ENCODE measurements at regions not wholly inside any gene's neighbourhood (a gene's known extent, or its start where the extent isn't known, plus 50 kb on each side); places are given as distances from the start of the nearest gene placed in this dataset.

DNA sequence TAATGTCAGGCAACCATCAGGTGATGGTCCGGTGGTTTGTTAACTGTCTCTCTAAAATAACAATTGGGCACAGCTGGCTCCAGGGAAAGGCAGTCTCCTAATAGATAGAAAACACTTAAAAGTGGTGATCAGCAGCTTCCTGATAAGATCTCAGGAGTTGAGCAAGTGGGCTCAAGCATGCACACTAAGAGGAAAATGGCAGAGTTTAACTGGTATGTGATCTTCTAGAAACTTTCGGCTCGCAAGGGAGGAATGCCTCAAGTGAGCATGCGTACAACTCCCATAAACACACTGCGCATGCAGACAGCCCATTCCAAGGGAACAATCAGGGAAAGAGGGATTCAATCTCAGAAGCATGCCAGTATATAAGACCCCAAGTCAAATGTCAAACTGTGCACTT lies 52.2 kb upstream of the VTCN1 start:
- DNase-seq (ENCODE audit: extremely low spot score): peak; percentile 77
- Histone ChIP-seq H3K9me3 (peaks cover 0 to 7% (median 0%) of the 10 kb centered on the region in 4 donors), H3K27me3 (no peaks in the 10 kb centered on the region), H3K4me1 (peaks cover 4 to 13% (median 9%) of the 10 kb centered on the region in 4 donors), H3K27ac (replicated peaks in 1 of 4) (no peak overlapping the region), H3K36me3 (no peaks in the 10 kb centered on the region), H3K4me3 (no peak overlapping the region)
- intact Hi-C loops (cut with DNase I): no loop called here
- no peak for TF ChIP-seq POLR2AphosphoS5 (IDR thresholded peaks at IDR 0.05)
- TF ChIP-seq EP300 (IDR thresholded peaks at IDR 0.05): no peak
- no peak for TF ChIP-seq POLR2A (IDR thresholded peaks at IDR 0.05; ENCODE audit: low read depth)
- TF ChIP-seq, protein P1, sequence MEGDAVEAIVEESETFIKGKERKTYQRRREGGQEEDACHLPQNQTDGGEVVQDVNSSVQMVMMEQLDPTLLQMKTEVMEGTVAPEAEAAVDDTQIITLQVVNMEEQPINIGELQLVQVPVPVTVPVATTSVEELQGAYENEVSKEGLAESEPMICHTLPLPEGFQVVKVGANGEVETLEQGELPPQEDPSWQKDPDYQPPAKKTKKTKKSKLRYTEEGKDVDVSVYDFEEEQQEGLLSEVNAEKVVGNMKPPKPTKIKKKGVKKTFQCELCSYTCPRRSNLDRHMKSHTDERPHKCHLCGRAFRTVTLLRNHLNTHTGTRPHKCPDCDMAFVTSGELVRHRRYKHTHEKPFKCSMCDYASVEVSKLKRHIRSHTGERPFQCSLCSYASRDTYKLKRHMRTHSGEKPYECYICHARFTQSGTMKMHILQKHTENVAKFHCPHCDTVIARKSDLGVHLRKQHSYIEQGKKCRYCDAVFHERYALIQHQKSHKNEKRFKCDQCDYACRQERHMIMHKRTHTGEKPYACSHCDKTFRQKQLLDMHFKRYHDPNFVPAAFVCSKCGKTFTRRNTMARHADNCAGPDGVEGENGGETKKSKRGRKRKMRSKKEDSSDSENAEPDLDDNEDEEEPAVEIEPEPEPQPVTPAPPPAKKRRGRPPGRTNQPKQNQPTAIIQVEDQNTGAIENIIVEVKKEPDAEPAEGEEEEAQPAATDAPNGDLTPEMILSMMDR (IDR thresholded peaks at IDR 0.05): no peak
- WGBS: 92% methylated on average over 5 of the region's 5 CpGs

DNA sequence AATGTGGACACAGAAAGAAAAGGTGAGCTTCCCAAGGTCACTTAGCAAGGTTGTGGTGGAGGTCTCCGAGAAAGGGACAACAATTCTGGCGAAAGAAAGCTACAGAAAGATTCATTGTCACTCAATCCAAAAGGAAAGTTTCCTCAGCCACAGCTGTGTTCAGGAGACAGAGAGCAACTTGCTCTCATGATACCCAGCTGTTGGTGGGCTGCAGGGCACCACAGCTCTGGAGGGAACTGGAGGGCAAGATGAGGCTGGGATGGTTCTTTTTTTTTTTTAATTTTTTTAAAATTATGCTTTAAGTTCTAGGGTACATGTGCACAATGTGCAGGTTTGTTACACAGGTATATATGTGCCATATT lies 50.7 kb upstream of the VTCN1 start:
- TF ChIP-seq POLR2A (IDR thresholded peaks at IDR 0.05; ENCODE audit: low read depth): no peak
- DNase-seq (ENCODE audit: extremely low spot score): no peak
- WGBS: 94% methylated on average over 2 of the region's 2 CpGs
- Histone ChIP-seq H3K36me3 (no peaks in the 10 kb centered on the region), H3K27ac (replicated peaks in 1 of 4) (no peak overlapping the region), H3K4me3 (no peak overlapping the region), H3K4me1 (no peaks in the 10 kb centered on the region), H3K27me3 (no peaks in the 10 kb centered on the region), H3K9me3 (peaks cover 0 to 7% (median 0%) of the 10 kb centered on the region in 4 donors)
- intact Hi-C loops (cut with DNase I): no loop called here

DNA sequence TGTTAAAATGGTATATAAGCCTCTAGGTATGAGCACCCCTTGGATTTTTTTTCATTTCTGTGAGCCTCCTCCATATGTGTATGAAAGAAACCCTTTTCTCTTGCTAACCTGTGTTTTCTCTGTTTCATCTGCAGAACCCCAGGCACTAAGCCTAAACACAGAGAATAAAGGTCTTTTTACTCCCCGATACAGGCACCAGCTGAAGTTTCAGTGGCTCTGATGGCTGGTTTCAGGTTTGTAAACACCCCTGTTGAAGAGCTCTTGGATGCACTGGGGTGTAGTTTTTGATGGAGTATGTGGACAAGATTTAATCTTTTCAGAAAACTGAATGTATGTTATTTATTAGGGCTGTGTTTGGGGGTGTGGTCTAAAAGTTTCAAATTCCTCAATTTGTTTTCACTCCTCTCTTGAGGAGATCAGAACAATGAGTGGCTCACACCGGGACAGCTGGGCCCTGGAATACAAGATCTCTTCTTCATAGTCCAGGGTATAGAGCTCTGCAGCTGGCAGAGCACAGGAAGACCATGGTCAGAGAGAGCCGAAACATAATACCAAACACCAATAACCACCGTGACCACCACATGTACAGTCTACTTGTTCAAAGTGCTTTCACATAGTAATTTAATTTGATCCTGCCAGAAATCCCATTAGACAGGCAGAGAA lies 50.2 kb upstream of the VTCN1 start:
- DNase-seq (ENCODE audit: extremely low spot score): no peak
- intact Hi-C loops (cut with DNase I): no loop called here
- Histone ChIP-seq H3K27ac (replicated peaks in 1 of 4) (no peak overlapping the region), H3K4me3 (no peak overlapping the region), H3K9me3 (peaks cover 0 to 7% (median 0%) of the 10 kb centered on the region in 4 donors), H3K27me3 (no peaks in the 10 kb centered on the region), H3K4me1 (no peaks in the 10 kb centered on the region), H3K36me3 (no peaks in the 10 kb centered on the region)
- TF ChIP-seq POLR2AphosphoS5 (IDR thresholded peaks at IDR 0.05): no peak
- no peak for TF ChIP-seq EP300 (IDR thresholded peaks at IDR 0.05)
- TF ChIP-seq, protein P1 (IDR thresholded peaks at IDR 0.05): no peak
- TF ChIP-seq POLR2A (IDR thresholded peaks at IDR 0.05; ENCODE audit: low read depth): no peak
- WGBS: 85% methylated on average over 4 of the region's 4 CpGs

Measured in esophagus muscularis mucosa (tissue), 4 donors.